IPS-NIHi11 (cell line): ENCODE measurements at regions not wholly inside any gene's neighbourhood (a gene's known extent, or its start where the extent isn't known, plus 50 kb on each side); places are given as distances from the start of the nearest gene placed in this dataset.
"Not testable (repeated sequence)": the region's sequence is repeated elsewhere in the genome, so short reads cannot be mapped to it uniquely, and the experiment has no call there.

ENCODE experiments used
- DNase-seq: peaks from one replicate; pipeline ENCODE4 v3.0.0; 2012; ENCODE audit warnings: mixed read lengths, low spot score

GRCh38 chr10:23493711-23494110 is 54.8 kb downstream of the OTUD1 start:
- DNase-seq, result no peak

- DNase-seq, result no peak
Measured at GRCh38 chr10:23496727-23497126, 57.9 kb downstream of the OTUD1 start.

GRCh38 chr10:23499372-23500132 is 60.7 kb downstream of the OTUD1 start:
- peak; percentile 9 for DNase-seq

GRCh38 chr10:23505797-23506465 is 67.1 kb downstream of the OTUD1 start:
- no peak for DNase-seq

GRCh38 chr10:23512355-23513058 is 73.6 kb downstream of the OTUD1 start:
- no peak for DNase-seq

- not testable (repeated sequence) for DNase-seq
Measured at GRCh38 chr10:23513621-23514020, 74.7 kb downstream of the OTUD1 start.

GRCh38 chr10:23514321-23514720 is 75.4 kb downstream of the OTUD1 start:
- no peak for DNase-seq

GRCh38 chr10:23516530-23516929 is 77.7 kb downstream of the OTUD1 start:
- DNase-seq, result peak; percentile 41

- no peak for DNase-seq
Measured at GRCh38 chr10:23517155-23517554, 78.3 kb downstream of the OTUD1 start.

GRCh38 chr10:23521735-23522134 is 82.9 kb downstream of the OTUD1 start:
- DNase-seq, result no peak

GRCh38 chr10:23522345-23522744 is 83.5 kb downstream of the OTUD1 start:
- DNase-seq, result no peak

GRCh38 chr10:23523251-23523650 is 84.4 kb downstream of the OTUD1 start:
- peak; percentile 12 for DNase-seq

- DNase-seq, result no peak
Measured at GRCh38 chr10:23525406-23525805, 86.5 kb downstream of the OTUD1 start.

- no peak for DNase-seq
Measured at GRCh38 chr10:23528419-23528818, 89.5 kb downstream of the OTUD1 start.

GRCh38 chr10:23529625-23530024 is 90.8 kb downstream of the OTUD1 start:
- no peak for DNase-seq

GRCh38 chr10:23530079-23530478 is 91.2 kb downstream of the OTUD1 start:
- no peak for DNase-seq

GRCh38 chr10:23533212-23533611 is 94.3 kb downstream of the OTUD1 start:
- DNase-seq, result no peak

- no peak for DNase-seq
Measured at GRCh38 chr10:23534326-23534725, 95.5 kb downstream of the OTUD1 start.

GRCh38 chr10:23534761-23535160 is 95.9 kb downstream of the OTUD1 start:
- no peak for DNase-seq

- DNase-seq, result no peak
Measured at GRCh38 chr10:23535381-23535780, 96.5 kb downstream of the OTUD1 start.

GRCh38 chr10:23538968-23539367 is 100.1 kb downstream of the OTUD1 start:
- no peak for DNase-seq

- no peak for DNase-seq
Measured at GRCh38 chr10:23540401-23541030, 101.6 kb downstream of the OTUD1 start.
